Transverse colon (tissue), 3 donors: ENCODE measurements at regions not wholly inside any gene's neighbourhood (a gene's known extent, or its start where the extent isn't known, plus 50 kb on each side); places are given as distances from the start of the nearest gene placed in this dataset.

Source experiments
- EP300 ChIP-seq: sonication (generic); formaldehyde crosslinking; IDR thresholded peaks from one replicate; pipeline ENCODE4 v1.6.1; 2017; ENCODE audit warnings: antibody characterized with exemption, low read depth
- POLR2A ChIP-seq: fragments of 450-650 bp; IDR thresholded peaks from one replicate; pipeline ENCODE4 v1.6.1; 2016; ENCODE audit warnings: antibody characterized with exemption, mild to moderate bottlenecking, moderate library complexity
- POLR2AphosphoS5 ChIP-seq, 3 donors: sonication (generic); formaldehyde crosslinking; IDR thresholded peaks; one replicate each; pipeline ENCODE4 v1.6.1; 2016; ENCODE audit warnings: antibody characterized with exemption in 3 of 3

GRCh38 chr16:79509906-79510305 is 90.6 kb downstream of the MAF start:
- no peak for TF ChIP-seq POLR2A
- no peak for TF ChIP-seq EP300
- TF ChIP-seq POLR2AphosphoS5 (IDR thresholded peaks at IDR 0.05): no peak
